Panc1 (cell line): ENCODE measurements at regions not wholly inside any gene's neighbourhood (a gene's known extent, or its start where the extent isn't known, plus 50 kb on each side); places are given as distances from the start of the nearest gene placed in this dataset.
"Not testable (repeated sequence)": the region's sequence is repeated elsewhere in the genome, so short reads cannot be mapped to it uniquely, and the experiment has no call there.

Experiments
- ATAC-seq: fragments of 200-7000 bp; cut with Tn5 transposase; 2 replicates; pipeline ENCODE4 v1.9.1; 2020; ENCODE audit warnings: mild to moderate bottlenecking, moderate library complexity
- BruUV-seq: library from RNA; stranded (reverse); fragments of 400-500 nt; replicated peaks from 2 replicates; lab custom pipeline; 2021; lab: Mats Ljungman, UMichigan
- CTCF ChIA-PET: fragments of 300-600 bp; sonication (Branson Sonifier 250); formaldehyde crosslinking; loops from one replicate; lab custom pipeline; 2022; ENCODE audit warnings: antibody characterized with exemption; lab: Charles Lee
- POLR2A ChIA-PET: fragments of 300-600 bp; sonication (Branson Sonifier 250); formaldehyde crosslinking; loops from one replicate; lab custom pipeline; 2022; ENCODE audit warnings: antibody characterized with exemption; lab: Charles Lee
- DNase-seq: peaks from one replicate; pipeline ENCODE4 v3.0.0-alpha.2; 2010; ENCODE audit warnings: low read depth, low spot score
- H3K27ac ChIP-seq: 2 replicates; pipeline ENCODE4 v1.5.1; 2011; ENCODE audit warnings: mild to moderate bottlenecking, low read length, inconsistent platforms
- H3K27me3 ChIP-seq: fragments of 200-500 bp; sonication (Bioruptor generic); 2 replicates; pipeline ENCODE4 v1.6.0; 2014; ENCODE audit warnings: low read length, inconsistent platforms; ENCODE audit not compliant: control insufficient read depth, insufficient read depth
- H3K36me3 ChIP-seq: fragments of 200-500 bp; sonication (Bioruptor generic); 2 replicates; pipeline ENCODE4 v1.5.1; 2014; ENCODE audit warnings: inconsistent platforms, mild to moderate bottlenecking, low read length, moderate library complexity; ENCODE audit not compliant: control insufficient read depth, insufficient read depth
- H3K4me1 ChIP-seq: 2 replicates; pipeline ENCODE4 v1.5.1; 2011; ENCODE audit warnings: inconsistent platforms, mild to moderate bottlenecking, low read length, moderate library complexity; ENCODE audit not compliant: control insufficient read depth, insufficient read depth
- H3K4me3 ChIP-seq, 2 experiments: 2 replicates each; pipeline ENCODE4 v1.5.1; 2011 to 2012; ENCODE audit warnings: low read depth in 2 of 2, low read length in 2 of 2, mild to moderate bottlenecking in 2 of 2, inconsistent platforms in 1 of 2, moderate library complexity in 1 of 2
- H3K9me3 ChIP-seq: fragments of 200-500 bp; sonication (Bioruptor generic); 2 replicates; pipeline ENCODE4 v1.5.1; 2014; ENCODE audit warnings: low read depth, mild to moderate bottlenecking, inconsistent platforms, low read length, moderate library complexity; ENCODE audit not compliant: control insufficient read depth, insufficient read depth
- in situ Hi-C: cut with HindIII; loops from 2 replicates; pipeline ENCODE4 v1.10.0; 2016; ENCODE audit warnings: low sequenced_read_pairs, low pct_unique_long_range_greater_than_20kb
- intact Hi-C: fragments of 100-400 bp; cut with micrococcal nuclease; formaldehyde crosslinking; loops from one replicate; pipeline ENCODE4 v1.10.0; 2022; ENCODE audit not compliant: unreplicated experiment

- ATAC-seq, POLR2A ChIA-PET, DNase-seq, intact Hi-C loops, H3K4me1 ChIP-seq, H3K36me3 ChIP-seq, H3K4me3 ChIP-seq, CTCF ChIA-PET, H3K9me3 ChIP-seq, H3K27me3 ChIP-seq, in situ Hi-C loops, BruUV-seq, H3K27ac ChIP-seq: not testable (repeated sequence)
Measured at GRCh38 chr6:60392969-60393368, 1893.1 kb downstream of the KHDRBS2 start.

DNA sequence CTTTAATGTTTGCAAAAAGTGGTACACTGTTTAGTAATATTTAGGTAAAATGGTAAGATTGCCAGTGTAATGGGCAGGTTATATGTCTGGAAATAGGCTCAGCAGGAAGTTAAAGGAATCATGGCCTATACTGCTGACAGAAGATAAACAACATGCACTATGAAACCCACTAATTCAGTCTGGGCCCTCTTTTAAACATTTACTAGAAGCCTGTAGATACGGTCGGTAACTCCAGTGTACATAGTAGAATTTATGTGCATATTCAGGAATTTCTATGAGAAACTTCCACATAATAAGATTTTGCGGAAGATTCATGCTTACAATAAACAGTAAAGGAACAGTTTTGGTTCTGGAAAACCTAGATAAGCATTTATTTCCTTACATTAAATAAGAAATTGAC lies 1896.9 kb downstream of the KHDRBS2 start:
- not testable (repeated sequence) for BruUV-seq

GRCh38 chr6:60384614-60385013 lies 1901.4 kb downstream of the KHDRBS2 start:
- CTCF ChIA-PET: not testable (repeated sequence)

More for the DNA sequence above, 1896.9 kb downstream of the KHDRBS2 start:
- H3K4me1 ChIP-seq, H3K9me3 ChIP-seq, intact Hi-C loops, H3K36me3 ChIP-seq, POLR2A ChIA-PET, ATAC-seq, DNase-seq, in situ Hi-C loops, H3K27me3 ChIP-seq, CTCF ChIA-PET, H3K4me3 ChIP-seq, H3K27ac ChIP-seq: not testable (repeated sequence)

DNA sequence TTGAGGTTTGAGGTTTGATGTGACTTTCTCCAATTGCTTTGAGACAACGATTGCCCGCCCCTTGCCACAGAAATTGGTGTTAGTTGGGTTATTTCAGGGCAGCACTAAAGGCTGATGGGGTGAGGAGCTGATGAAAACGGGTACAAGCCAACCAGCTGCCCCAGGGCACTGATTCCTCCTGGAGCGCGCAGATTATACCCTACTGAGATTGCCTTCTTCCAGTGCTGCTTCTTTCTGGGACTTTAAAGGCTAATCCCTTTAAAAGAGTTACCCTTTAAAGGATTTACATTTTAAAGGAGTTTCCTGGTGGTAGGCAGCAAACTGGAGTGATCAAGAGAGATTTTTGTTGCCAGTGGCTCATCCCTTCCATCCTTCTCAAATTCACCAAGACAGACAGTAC lies 1903.3 kb downstream of the KHDRBS2 start:
- DNase-seq, POLR2A ChIA-PET, H3K27me3 ChIP-seq, intact Hi-C loops, CTCF ChIA-PET, H3K36me3 ChIP-seq, H3K4me1 ChIP-seq, H3K4me3 ChIP-seq, BruUV-seq, in situ Hi-C loops, H3K27ac ChIP-seq, ATAC-seq, H3K9me3 ChIP-seq: not testable (repeated sequence)

More at GRCh38 chr6:60384614-60385013, 1901.4 kb downstream of the KHDRBS2 start:
- H3K36me3 ChIP-seq, ATAC-seq, BruUV-seq, in situ Hi-C loops, POLR2A ChIA-PET, H3K9me3 ChIP-seq, H3K4me1 ChIP-seq, DNase-seq, H3K27ac ChIP-seq, H3K27me3 ChIP-seq, intact Hi-C loops, H3K4me3 ChIP-seq: not testable (repeated sequence)

DNA sequence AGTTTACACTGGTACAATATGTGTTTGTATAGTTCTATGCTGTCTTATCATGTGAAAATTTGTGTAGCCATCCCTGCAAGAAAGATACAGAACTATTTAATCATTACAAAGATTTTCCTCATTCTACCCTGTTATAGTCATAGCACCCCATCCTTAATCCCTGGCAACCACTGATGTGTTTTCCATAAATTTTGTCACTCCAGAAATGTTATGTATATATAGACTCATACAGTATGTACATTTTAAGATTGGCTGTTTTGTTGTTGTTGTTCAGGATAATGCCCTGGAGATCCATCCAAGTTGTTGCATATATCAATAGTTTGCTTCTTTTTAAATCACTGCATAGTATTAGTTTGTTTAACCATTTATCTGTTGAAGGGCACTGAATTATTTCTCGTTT lies 1911.9 kb downstream of the KHDRBS2 start:
- H3K27ac ChIP-seq, H3K9me3 ChIP-seq, DNase-seq, H3K36me3 ChIP-seq, H3K4me1 ChIP-seq, POLR2A ChIA-PET, in situ Hi-C loops, intact Hi-C loops, CTCF ChIA-PET, H3K4me3 ChIP-seq, ATAC-seq, BruUV-seq, H3K27me3 ChIP-seq: not testable (repeated sequence)

DNA sequence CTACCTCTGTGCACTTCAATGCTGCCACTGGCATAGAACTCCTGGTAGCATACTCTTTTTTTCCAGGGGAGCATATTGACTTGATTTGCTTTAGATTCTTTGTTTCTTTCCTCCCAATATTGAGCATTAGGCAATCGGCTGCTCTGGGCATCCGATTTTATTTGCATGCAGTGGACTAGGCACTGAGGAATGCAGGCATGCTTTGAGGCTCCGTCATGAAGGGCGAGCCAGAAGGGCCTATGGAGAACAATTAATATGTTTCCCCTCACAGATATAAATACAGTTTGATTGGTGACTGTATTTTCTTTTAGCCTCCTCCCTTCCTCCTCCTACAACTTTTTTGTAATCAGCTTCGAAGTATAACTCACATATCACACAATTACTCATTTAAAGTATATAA lies 1918.2 kb downstream of the KHDRBS2 start:
- H3K9me3 ChIP-seq, H3K27me3 ChIP-seq, DNase-seq, CTCF ChIA-PET, H3K4me1 ChIP-seq, H3K36me3 ChIP-seq, POLR2A ChIA-PET, H3K4me3 ChIP-seq, in situ Hi-C loops, ATAC-seq, BruUV-seq, H3K27ac ChIP-seq, intact Hi-C loops: not testable (repeated sequence)

GRCh38 chr6:60365901-60366300 lies 1920.1 kb downstream of the KHDRBS2 start:
- H3K9me3 ChIP-seq, H3K36me3 ChIP-seq, DNase-seq, in situ Hi-C loops, intact Hi-C loops, H3K4me3 ChIP-seq, CTCF ChIA-PET, H3K27ac ChIP-seq, H3K4me1 ChIP-seq, ATAC-seq, BruUV-seq, H3K27me3 ChIP-seq, POLR2A ChIA-PET: not testable (repeated sequence)
